GM21825 (cell line): ENCODE measurements at regions not wholly inside any gene's neighbourhood (a gene's known extent, or its start where the extent isn't known, plus 50 kb on each side); places are given as distances from the start of the nearest gene placed in this dataset.
"Not testable (repeated sequence)": the region's sequence is repeated elsewhere in the genome, so short reads cannot be mapped to it uniquely, and the experiment has no call there.

Experiments
- ATAC-seq: cut with Tn5 transposase; IDR thresholded peaks from one replicate; pipeline ENCODE4 v1.9.1; 2021; ENCODE audit warnings: mild to moderate bottlenecking, moderate library complexity; ENCODE audit not compliant: unreplicated experiment

DNA sequence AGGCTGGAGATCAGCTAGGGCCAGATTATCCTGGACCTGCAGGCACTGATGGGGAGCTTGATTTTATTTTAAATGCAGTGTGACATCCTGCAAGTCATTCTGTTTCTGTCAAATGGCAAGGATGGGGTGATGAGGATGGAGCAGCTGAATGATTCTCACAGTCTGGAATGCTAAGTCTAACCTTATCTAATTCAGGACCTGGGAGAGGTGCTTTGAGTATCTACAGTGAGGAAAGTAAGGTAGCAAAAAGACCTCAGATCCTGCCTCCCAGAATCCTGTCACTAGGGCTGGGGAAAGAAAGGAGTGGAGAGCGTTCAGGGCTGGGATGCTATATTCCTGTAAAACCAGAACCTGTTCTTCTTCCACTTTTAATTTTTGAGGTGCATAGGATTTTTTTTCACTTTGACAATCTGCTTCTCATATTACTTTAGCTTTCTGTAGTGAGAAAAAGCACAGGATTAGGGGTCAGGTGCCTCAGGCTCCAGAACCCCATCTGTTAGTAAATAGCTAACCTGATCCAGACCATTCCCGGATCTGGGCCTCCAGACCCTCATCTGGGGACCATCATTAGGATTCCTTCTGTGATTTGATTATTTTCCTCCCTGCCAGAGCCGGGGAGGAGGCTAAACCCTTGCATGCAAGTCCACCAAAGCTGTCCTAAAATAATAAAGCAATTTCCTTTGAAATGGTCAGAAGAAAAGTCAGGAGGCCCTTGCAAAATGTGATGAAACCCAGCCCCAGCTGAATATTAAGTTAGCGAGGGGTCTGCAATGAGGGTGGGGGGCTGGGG lies 54.7 kb downstream of the ASCL1 start:
- ATAC-seq: no peak

DNA sequence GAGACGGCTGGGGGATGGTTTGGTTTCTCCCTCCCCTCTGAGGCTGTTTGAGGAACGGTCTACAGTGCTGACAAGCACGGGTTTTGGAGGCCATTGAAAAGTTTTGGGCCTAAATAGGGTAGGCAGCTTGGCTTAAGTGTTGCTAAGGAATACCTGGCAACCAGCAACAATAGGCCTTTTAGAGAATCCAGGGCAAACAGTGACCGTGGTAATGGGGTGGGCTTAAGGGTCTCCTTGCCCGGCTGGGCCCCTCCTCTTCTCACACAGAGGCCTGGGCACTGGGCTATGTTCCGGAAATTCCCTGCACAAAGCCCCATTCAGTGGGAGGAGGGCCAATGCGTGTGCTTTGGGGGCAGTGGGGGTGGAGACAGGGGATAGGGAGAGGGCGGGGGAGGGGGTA lies 55.4 kb downstream of the ASCL1 start:
- no peak for ATAC-seq

DNA sequence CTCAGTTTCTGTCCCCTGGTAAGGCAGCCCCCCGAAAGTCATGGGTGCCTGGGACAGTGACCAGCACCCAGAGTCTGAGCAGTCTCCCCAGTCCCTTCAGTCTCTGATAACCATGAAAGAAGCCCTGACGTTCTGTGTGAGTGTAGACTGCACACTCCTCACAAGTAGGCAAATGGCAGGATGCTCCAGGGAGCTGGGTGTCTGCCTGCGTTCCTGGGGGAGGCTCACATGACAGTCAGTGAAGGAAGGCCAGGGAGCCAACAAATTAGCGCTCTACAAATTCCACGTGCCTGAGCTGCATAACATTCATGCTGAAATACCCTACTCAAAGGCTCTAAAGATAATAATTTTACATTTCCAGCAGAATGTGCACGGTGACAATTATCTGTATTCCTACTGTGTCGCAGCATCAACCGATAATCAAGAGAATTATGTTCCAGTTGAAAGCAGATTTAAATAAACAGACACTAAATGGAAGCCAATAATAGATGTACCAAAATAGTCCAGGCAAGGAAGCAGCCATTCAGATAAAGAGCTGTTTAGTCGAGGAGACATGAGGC lies 56.3 kb downstream of the ASCL1 start:
- ATAC-seq: no peak

DNA sequence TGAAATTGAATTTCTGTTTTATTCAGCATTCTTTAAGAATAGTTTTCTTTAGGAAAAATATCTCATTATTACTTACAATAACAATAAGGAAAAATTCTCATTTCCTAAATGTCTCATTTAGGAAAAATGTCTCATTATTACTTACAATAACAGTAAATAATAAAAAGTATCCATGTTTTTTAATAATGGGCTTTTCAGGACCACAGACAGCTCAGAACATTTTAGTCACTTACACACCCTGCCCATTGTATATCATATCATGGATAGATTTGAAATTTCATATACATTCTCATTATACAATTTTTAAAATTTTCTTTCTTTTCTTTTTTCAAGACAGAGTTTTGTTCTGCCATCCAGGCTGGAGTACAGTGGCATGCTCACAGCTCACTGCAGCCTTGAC lies 58.9 kb downstream of the ASCL1 start:
- ATAC-seq: no peak

DNA sequence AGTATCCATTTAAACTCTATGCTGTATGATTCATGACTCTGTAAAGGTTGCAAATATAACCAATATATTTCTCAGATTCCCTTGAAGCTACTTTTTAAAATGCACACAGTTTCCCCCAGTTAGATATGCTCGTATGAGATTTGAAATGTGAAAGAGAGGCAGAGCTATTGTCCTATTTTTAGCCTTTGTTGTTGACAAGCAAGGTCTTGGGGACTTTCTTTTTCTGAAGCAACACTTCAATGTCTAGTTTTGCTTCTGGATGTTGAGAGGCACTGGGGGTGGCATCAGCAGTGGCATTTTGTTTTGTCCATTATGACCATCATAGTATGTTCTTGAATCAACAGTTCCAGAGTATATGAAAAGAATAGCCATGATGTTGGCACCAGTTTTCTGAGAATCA lies 63.4 kb downstream of the ASCL1 start:
- ATAC-seq: peak; percentile 54

DNA sequence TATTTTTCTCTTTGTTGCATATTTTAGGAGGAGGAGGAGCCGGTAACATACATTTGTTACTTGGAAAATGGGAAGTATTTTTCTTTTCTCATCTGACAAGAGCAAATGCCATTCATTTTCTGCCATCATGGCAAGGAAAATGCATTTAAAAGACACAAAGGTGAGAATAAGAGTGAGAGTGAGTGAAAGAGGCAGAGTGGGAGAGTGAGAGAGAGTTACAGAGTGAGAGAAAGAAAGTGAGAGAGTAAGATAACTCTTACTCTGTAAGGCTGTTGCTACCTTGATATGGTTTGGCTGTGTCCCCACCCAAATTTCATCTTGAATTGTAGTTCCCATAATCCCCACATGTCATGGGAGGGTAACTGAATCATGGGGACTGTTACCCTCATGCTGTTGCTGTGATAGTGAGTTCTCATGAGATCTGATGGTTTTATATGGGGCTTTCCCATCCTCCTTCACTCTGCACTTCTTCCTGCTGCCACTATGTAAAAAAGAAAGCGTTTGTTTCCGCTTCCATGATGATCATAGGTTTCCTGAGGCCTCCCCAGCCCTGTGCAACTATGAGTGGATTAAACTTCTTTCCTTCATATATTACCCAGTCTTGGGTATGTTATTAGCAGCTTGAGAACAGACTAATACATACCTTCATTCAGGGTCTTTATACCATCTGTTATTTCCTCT lies 64.2 kb downstream of the ASCL1 start:
- ATAC-seq: no peak

DNA sequence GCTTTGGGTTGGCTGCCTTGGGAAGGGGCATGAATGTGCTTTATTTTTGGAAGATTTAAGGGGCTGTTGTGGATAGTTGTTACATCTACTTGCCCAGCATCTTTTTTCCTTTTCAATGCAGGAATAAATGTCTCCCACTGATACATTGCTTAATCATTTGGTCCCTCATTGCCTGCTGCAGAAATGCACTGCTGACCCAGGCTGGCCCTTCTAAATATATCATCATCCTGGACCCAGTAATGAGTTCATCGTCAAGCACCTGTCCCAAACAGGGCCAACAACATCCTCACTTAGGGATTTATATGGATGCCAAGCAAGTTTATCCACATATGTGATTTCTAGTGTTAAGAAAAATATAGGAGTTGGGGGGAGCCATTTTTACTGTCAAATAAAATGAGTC lies 67.2 kb downstream of the ASCL1 start:
- ATAC-seq: no peak

DNA sequence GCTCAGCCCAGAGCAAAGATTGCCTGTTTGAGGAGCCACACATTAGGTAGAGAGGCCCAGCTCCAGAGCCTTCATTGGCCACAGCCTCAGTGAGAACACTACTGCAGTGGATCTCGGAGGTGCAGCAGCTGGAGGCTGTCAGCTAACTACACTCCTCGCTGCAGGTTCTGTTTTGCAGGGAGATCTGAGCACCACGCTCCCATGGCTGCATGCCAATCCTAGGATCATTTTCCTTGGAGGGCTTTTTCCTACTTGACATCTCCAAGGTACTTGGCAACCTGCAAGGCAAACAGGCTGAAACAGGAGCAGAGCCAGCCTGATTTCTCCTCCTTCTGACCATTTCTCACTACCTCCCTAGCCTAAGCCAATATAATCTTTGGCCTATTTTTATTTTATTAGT lies 69.2 kb downstream of the ASCL1 start:
- ATAC-seq: not testable (repeated sequence)

DNA sequence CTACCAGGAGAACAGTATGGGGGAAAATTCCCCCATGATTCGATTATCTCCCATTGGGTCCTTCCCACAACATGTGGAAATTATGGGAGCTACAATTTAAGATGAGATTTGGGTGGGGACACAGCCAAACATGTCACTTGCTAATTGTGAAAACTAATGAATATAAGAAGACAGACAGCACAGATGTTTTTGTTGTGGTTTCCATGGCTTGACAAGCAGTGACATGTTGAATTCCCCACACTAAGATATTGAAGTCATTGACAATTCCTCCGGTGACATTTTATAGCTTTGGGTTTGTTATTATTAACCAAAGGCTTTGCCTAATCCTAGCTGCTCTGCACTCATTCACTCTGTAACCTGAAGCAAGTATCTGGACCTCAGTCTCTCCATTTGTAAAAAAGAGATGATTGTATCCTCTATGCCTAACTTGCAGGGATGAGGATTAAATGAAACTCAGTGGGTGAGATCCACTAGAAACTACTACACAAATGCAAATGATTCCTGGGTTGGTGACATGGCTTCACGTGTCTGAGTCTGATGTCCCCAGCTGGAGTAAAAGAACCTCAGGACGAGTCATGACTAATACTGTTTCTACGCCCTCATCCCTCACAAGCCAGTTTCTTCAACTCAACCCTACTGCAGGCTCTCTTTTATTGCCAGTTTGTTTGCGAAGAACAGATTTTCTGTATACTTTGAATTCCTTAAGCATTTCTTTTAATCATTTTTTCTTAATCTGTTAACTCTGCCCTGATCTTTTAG lies 71.6 kb downstream of the ASCL1 start:
- ATAC-seq: no peak

DNA sequence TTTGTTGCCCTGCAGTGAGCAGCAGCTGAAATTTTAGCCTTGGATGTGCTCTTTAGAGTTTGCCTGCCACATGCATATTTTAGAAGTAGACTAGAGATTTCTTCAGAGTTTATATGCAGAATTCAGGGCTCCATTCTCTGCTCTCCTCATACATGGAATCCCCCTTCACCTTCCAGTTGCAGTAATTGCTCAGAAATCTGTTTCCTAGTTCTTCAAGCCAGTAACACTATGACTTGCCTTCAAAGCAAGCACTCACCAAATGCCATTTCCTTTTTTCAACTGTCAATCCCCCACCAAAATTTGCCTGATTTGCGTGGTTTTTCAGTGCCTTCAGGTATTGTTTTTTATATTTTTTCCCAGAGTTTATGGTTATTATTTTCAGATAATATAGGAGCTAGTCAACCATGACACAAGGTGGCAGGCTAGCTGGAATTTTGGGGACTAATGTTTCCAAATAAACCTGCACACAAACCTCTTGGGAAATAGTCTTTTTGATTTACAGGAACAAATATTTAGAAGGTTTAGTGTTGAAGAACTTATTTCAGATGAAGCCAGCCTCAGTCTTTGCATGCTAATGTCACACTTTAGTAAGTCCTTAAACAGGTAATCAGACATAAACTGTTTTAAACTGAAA lies 79.2 kb downstream of the ASCL1 start:
- no peak for ATAC-seq

DNA sequence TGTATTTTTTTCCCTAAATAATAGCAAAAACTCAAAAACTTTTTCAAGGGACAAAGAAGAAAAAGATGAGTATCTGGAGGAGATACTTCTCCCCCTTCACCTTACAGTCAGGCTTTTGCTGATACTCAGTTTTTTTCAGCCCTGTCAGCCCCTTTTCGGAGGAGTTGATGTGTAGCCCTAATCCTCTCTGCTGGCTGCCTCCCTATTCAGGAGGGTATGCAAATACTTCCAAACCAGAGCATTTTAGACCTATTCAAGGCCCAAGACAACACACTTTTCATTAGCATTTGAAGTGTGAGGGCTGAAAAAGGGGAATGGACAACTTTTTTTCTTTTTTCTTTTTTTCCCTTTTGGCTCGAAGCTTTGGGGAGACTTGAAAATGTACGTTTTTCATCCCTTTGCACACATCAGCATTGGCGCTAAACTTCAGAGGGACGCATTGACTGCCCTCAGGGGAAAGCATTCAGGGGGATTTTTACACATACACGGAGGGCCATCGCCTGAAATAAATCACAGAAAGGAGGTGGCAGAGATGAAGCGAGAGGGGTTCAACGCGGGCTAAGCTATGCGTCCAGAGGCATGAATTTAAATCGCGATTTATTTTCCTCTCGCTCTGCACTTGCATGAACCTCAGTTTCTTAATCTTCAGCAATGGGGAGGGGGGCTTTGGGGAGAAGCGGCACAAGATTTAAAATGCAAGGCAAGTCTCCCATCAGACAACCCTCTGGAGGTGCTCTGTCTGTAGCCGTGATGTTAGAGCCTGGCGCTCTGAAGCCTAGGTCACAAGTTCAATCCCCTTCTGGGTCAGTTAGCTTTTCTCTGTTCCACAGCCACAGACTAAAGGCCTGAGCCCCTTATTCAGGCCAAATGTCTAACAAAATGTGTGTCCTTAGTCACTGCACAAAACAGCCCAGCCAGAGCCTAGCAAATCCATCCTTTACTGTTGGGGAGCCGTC lies 86.3 kb downstream of the ASCL1 start:
- ATAC-seq: no peak

DNA sequence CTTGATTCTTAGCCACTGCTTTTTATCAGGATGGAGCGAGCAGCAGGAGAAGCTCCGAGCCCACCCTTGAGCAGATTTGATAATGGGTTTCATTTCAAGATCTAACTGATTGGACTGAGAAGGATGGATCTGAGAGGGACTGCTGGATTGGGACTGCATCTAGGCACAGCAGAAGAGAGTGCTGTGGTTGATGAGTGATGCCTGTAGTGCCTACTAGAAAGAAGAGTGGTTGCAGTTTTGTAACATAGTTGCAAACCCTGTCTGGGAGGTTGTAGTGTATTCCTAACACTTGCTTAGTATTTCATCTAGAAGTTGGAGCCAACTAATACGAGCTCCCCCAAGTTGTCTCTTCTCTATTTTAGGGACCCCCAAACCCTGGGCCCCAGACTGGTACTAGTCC lies 88.7 kb downstream of the ASCL1 start:
- no peak for ATAC-seq

DNA sequence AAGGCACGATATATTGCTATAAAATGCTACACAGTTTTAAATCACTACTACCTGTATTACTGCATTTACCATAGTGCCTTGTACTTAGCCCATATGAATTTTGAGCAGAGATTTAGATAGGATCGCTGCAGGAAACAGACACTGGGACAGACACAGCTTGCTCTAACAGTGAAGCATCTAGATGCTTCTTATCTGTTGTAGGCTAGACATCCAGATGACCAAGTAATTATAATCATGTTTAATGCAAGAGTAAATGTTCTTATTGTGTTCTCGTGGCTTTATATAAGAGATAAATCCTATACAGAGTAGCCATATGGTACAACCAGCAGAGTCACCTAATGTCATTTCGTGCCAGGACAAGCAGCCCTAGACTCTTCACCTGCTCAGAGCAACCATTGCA lies 92.8 kb downstream of the ASCL1 start:
- no peak for ATAC-seq

DNA sequence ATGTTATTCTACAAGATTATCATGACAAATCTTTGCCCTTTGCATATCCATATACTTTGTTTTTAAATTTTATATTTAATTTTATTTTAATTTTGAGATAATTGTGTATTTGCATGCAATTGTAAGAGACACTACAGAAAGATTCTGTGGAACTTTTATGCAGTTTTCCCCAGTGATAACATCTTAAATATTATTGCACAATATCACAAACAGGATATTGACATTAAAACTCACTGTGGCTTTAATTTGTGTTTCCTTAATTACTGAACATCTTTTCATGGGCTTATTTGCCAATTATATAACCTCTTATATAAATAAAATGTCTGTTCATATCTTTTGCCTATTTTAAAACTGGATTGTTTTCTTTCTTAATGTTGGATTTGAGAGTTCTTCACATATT lies 95.6 kb downstream of the ASCL1 start:
- ATAC-seq: no peak

DNA sequence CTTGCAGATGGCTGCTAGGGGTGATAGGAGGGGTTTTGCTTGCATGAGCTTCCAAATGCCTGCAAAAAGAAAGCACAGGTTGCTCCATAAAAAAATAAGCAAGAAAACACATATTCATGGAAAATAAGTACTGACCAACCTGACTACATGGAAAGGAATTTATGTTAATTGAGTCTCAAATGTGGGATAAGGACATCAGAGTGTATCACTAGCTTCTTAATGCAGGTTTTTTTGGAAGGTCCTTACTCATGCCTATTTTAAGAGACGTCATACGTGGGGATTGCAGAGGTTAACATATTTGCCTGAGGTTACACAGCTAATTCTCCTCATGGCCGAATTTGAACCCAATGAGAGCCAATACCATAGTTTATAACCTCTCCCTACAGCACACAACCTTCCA lies 116.2 kb downstream of the ASCL1 start:
- ATAC-seq: no peak

DNA sequence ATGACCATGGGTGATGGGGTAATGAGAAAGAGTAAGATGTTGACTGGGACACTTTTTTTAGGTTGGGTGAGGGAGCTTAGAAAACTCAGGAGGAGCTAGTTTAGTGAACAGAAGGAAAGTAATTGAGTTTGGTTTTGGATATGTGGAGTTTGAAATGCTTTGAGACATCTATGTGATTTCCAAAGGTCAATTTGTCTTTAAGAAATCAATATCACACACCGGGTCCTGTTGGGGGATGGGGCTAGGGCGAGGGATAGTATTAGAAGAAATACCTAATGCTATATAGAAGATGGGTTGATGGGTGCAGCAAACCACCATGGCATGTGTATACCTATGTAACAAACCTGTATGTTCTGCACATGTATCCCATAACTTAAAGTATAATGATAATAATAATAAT lies 118.4 kb downstream of the ASCL1 start:
- no peak for ATAC-seq

DNA sequence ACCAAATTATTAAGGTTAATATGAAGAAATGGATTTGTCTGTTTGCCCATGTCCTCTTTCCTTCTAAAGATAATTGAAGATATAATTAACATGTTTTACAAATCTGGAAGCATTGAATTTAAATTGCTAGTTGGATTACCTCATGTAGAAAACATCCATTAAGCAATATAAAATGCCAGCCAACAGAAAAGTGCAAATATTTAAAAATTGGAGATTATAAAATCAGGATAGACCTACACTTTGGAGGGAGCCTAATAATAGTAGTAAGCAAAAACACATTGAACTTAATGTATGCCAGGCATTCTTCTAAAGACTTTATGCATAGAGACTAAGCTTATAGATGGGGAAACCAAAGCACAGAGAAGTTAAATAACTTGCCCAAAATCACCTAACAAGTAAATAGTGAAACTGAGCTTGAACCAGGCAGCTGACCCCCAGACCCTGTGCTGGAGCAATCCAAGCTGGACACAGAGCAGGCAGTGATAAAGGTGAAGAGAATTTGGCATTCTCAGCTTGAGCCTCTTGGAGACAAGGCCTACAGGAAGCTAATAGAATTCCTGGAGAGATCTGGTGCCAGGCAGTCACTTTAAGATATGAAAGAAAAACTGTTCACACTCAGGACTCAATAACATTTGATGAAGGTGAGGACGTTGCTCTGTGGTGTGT lies 119.8 kb downstream of the ASCL1 start:
- ATAC-seq: no peak

DNA sequence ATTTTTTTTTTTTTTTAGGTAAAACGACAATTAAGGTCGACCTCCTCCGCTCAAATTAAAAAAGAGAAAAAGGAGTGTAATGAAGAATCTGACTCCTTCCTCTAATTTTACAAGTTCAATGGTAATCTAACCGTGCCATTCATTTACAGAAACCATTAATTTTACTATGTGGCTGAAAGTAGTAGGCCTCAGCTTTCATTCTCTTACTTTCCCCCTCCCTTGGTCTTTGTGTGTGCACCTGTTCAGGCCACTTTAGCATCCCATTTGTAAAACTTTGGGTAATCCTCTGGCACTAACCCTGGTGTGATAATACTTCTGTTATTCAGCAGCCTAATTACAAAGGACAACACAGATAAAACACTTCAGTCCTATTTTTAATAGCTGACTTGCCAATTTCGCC lies 128.1 kb downstream of the ASCL1 start:
- peak; percentile 58 for ATAC-seq

DNA sequence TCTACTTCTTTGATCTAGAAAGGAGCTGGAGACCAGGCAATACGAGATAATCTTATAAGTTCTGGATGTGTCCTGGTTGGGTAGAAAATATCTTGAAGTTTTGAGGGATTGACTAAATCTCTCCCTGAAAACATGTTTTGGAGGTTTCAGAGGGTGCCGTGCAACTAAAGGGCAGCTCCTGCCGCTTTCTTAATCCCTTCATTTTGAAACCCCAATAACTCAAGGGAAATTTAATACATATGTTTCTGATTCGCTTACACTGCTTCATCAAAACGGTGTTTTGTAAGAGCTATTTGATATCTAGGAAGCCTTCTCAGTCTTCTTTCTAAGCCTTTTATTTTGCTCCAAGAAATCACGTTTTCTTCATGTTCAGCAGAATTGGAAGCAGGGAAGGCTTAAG lies 129.0 kb downstream of the ASCL1 start:
- ATAC-seq: no peak
